ENCODE measurements at regions not wholly inside any gene's neighbourhood (a gene's known extent, or its start where the extent isn't known, plus 50 kb on each side); places are given as distances from the start of the nearest gene placed in this dataset.

DNA sequence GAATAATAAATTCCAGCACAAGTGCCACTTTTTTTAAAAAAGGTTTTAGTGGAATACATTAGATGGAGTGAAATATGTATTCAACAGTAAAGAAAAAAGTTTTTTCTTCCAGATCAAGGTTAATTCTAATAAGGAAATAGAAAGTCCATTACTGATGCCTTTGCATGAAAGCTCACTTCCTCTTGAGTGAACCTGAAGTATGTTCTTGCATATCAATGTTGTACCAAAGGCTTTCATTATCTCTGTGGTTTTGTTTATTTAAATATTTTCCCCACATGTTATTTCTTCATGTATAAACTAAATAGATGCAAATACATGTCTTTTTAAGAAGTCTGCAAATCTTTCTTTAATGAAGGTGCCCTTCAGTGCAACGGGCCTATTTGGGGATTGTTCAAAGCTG lies 307.9 kb downstream of the C4orf33 start:
- DNase-seq, result no peak
- intact Hi-C loops (cut with DNase I; ENCODE audit: low total_unique reads), result no loop called here

DNA sequence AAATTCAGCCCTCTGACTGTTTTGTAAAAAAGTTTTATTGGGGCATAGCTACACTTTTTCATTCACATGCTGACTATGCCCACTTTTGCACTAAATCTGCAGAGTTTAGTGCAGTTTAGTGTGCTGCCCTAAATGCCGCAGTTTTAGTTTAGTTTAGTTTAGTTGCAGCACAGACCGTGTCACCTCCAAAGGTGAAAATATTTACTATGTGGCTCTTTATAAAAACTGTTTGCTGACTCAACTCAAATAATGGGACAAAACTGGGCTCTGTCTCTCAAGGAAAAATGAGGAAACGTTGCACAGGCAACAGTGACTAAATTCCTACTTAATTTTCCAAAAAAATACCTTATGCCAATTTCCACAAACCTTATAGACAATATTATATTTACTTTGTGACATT lies 314.2 kb downstream of the C4orf33 start:
- H3K9me3 ChIP-seq, result no peaks in the 10 kb centered on the region
- no peaks in the 10 kb centered on the region for H3K4me1 ChIP-seq
- no peaks in the 10 kb centered on the region for H3K36me3 ChIP-seq
- H3K4me3 ChIP-seq, result no peak overlapping the region
- no peak overlapping the region for H3K27ac ChIP-seq
- intact Hi-C loops (cut with DNase I; ENCODE audit: low total_unique reads), result no loop called here
- H3K27me3 ChIP-seq, result no peaks in the 10 kb centered on the region
- no peak for DNase-seq
- TF ChIP-seq, protein P1, sequence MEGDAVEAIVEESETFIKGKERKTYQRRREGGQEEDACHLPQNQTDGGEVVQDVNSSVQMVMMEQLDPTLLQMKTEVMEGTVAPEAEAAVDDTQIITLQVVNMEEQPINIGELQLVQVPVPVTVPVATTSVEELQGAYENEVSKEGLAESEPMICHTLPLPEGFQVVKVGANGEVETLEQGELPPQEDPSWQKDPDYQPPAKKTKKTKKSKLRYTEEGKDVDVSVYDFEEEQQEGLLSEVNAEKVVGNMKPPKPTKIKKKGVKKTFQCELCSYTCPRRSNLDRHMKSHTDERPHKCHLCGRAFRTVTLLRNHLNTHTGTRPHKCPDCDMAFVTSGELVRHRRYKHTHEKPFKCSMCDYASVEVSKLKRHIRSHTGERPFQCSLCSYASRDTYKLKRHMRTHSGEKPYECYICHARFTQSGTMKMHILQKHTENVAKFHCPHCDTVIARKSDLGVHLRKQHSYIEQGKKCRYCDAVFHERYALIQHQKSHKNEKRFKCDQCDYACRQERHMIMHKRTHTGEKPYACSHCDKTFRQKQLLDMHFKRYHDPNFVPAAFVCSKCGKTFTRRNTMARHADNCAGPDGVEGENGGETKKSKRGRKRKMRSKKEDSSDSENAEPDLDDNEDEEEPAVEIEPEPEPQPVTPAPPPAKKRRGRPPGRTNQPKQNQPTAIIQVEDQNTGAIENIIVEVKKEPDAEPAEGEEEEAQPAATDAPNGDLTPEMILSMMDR (IDR thresholded peaks at IDR 0.05), result no peak

More for the DNA sequence above, 307.9 kb downstream of the C4orf33 start:
- Histone ChIP-seq H3K27ac (no peak overlapping the region), H3K4me1 (no peaks in the 10 kb centered on the region), H3K36me3 (no peaks in the 10 kb centered on the region), H3K27me3 (no peaks in the 10 kb centered on the region), H3K9me3 (peaks cover 0 to 5% (median 0%) of the 10 kb centered on the region in 3 donors), H3K4me3 (no peak overlapping the region)
- TF ChIP-seq, protein P1 (IDR thresholded peaks at IDR 0.05), result no peak

GRCh38 chr4:129415004-129415403 lies 319.1 kb downstream of the C4orf33 start:
- no peaks in the 10 kb centered on the region for H3K36me3 ChIP-seq
- TF ChIP-seq, protein P1 (IDR thresholded peaks at IDR 0.05), result no peak
- H3K9me3 ChIP-seq, result no peaks in the 10 kb centered on the region
- intact Hi-C loops (cut with DNase I; ENCODE audit: low total_unique reads), result no loop called here
- H3K27me3 ChIP-seq, result no peaks in the 10 kb centered on the region
- H3K4me3 ChIP-seq, result no peak overlapping the region
- no peak overlapping the region for H3K27ac ChIP-seq
- DNase-seq, result no peak
- no peaks in the 10 kb centered on the region for H3K4me1 ChIP-seq

DNA sequence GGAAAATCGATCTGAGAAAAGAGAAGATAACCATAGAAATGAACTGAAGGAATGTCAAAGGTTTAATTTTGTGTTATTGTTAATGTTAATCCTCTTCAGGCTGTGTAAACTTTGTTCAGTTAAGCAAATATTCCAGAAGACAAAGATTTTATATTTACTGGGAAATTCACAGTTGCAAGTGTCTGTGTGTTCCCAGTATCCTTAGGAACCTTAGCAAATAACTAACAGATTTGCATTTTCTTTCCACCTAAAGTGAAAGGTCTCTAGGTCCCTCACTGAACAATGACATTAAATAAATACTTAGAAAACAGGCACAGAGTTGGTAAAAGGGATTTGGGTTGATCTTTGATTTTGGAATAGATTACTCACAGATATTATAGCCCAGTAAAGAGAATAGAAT lies 324.7 kb downstream of the C4orf33 start:
- H3K27me3 ChIP-seq, result no peaks in the 10 kb centered on the region
- DNase-seq, result no peak
- intact Hi-C loops (cut with DNase I; ENCODE audit: low total_unique reads), result no loop called here
- TF ChIP-seq, protein P1 (IDR thresholded peaks at IDR 0.05), result no peak
- no peaks in the 10 kb centered on the region for H3K9me3 ChIP-seq
- H3K27ac ChIP-seq, result no peak overlapping the region
- H3K36me3 ChIP-seq, result no peaks in the 10 kb centered on the region
- H3K4me3 ChIP-seq, result no peak overlapping the region
- no peaks in the 10 kb centered on the region for H3K4me1 ChIP-seq

DNA sequence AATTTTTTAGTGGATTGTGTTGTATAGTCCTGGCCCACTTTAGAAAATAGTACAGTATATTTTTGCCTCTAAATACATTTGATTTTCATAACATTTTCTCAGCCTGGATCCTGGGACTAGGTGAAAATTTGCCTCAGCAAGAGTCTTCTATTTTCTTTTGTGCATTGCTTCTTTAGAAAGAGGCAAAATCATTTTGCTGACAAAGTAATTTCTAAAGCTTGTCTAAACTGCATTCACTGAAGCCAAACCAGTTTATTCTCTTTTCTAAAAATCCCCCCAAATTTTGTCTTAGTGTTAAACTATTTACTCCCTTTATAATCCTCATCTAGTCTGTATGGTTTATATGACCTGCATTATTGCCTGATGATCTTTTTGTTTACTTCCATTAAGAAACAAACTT lies 326.3 kb downstream of the C4orf33 start:
- Histone ChIP-seq H3K27me3 (no peaks in the 10 kb centered on the region), H3K9me3 (no peaks in the 10 kb centered on the region), H3K36me3 (no peaks in the 10 kb centered on the region), H3K4me3 (no peak overlapping the region), H3K4me1 (no peaks in the 10 kb centered on the region), H3K27ac (no peak overlapping the region)
- TF ChIP-seq, protein P1 (IDR thresholded peaks at IDR 0.05), result no peak
- DNase-seq, result no peak
- intact Hi-C loops (cut with DNase I; ENCODE audit: low total_unique reads), result no loop called here

DNA sequence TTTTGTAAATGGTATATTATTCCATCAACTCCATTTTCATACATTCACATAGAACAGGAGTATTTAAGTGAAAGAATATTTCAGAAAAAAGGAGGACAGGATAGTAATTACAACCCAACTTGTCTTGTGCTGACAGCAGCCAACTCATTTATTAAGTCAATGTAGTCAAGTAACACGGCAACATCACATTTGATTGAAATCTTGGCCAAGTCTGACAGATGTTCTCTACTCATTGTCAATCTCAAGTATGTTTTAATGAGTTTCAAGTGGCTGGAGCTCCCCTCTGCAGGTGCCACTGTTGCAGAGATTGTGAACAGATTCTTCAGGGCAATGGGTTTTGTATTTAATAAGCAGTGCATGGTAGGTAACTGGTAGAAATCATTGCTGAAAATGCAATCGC lies 332.5 kb downstream of the C4orf33 start:
- Histone ChIP-seq H3K9me3 (no peaks in the 10 kb centered on the region), H3K36me3 (no peaks in the 10 kb centered on the region), H3K27ac (no peak overlapping the region), H3K27me3 (no peaks in the 10 kb centered on the region), H3K4me3 (no peak overlapping the region), H3K4me1 (no peaks in the 10 kb centered on the region)
- DNase-seq, result no peak
- TF ChIP-seq, protein P1 (IDR thresholded peaks at IDR 0.05), result no peak
- intact Hi-C loops (cut with DNase I; ENCODE audit: low total_unique reads), result no loop called here
